ENCODE measurements at regions not wholly inside any gene's neighbourhood (a gene's known extent, or its start where the extent isn't known, plus 50 kb on each side); places are given as distances from the start of the nearest gene placed in this dataset.

DNA sequence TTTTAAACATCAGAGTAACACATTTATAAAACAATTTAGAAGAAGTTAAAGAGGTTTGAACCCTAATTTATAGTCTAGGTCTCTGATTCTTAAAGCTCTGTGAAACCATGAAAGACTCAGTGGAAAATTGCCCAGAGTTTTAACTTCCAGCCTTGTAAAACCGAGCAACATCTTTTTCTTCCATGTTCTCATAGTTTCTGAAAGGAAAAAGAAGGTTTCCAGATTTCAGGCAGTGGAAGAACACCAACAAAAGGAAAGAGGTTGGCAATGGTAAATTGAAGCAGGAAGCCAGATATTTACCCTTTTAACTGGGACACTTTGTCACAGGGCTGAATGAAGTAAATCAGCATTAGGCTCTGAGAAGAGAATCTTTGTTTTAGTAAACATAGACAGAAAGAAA lies 1999.3 kb downstream of the MAT2B start:
- Mint-ChIP-seq H3K27ac (no peak overlapping the region), H3K9me3 (peaks cover 23% of the 10 kb centered on the region), H3K4me1 (peaks cover 24% of the 10 kb centered on the region), H3K4me3 (no peak overlapping the region), H3K27me3 (ENCODE audit: insufficient read depth) (no peaks in the 10 kb centered on the region), H3K36me3 (ENCODE audit: low read depth) (peaks cover 6% of the 10 kb centered on the region)
- Histone ChIP-seq H3K9ac (ENCODE audit: extremely low read depth, low read length, poor library complexity, severe bottlenecking) (no peak overlapping the region), H3K4me1 (ENCODE audit: control insufficient read depth, insufficient read depth, low read length) (no peaks in the 10 kb centered on the region), H3K4me3 (ENCODE audit: low read length) (no peak overlapping the region), H3K36me3 (ENCODE audit: control insufficient read depth, insufficient read depth, low read length) (no peaks in the 10 kb centered on the region), H3K27me3 (ENCODE audit: control insufficient read depth, insufficient read depth, low read length, poor library complexity, severe bottlenecking) (no peaks in the 10 kb centered on the region), H3K9me3 (ENCODE audit: control insufficient read depth, low read length) (peaks cover 39% of the 10 kb centered on the region), H3K27ac (ENCODE audit: low read depth, low read length) (no peak overlapping the region)
- DNase-seq = no peak
- no peak for TF ChIP-seq CTCF (conservative IDR thresholded peaks at IDR 0.05)
- WGBS, 2 experiments (ENCODE audit: insufficient coverage in 1 of 2, insufficient read length in 1 of 2) = 80 to 81% methylated on average over 1 of the region's 1 CpG

- H3K4me1 ChIP-seq (ENCODE audit: control insufficient read depth, insufficient read depth, low read length) = no peaks in the 10 kb centered on the region
- H3K36me3 Mint-ChIP-seq (ENCODE audit: low read depth) = peaks cover 6% of the 10 kb centered on the region
- DNase-seq = no peak
- no peak overlapping the region for H3K4me3 Mint-ChIP-seq
- H3K36me3 ChIP-seq (ENCODE audit: control insufficient read depth, insufficient read depth, low read length) = no peaks in the 10 kb centered on the region
- H3K9me3 Mint-ChIP-seq = peaks cover 23% of the 10 kb centered on the region
- H3K27ac ChIP-seq (ENCODE audit: low read depth, low read length) = no peak overlapping the region
- no peak for TF ChIP-seq CTCF (conservative IDR thresholded peaks at IDR 0.05)
- WGBS, 2 experiments (ENCODE audit: insufficient coverage in 1 of 2, insufficient read length in 1 of 2) = 100% methylated on average over 1 of the region's 1 CpG; no CpG with 5 or more reads in 1 of the 2 experiments
- H3K27me3 ChIP-seq (ENCODE audit: control insufficient read depth, insufficient read depth, low read length, poor library complexity, severe bottlenecking) = no peaks in the 10 kb centered on the region
- peaks cover 39% of the 10 kb centered on the region for H3K9me3 ChIP-seq (ENCODE audit: control insufficient read depth, low read length)
- no peaks in the 10 kb centered on the region for H3K27me3 Mint-ChIP-seq (ENCODE audit: insufficient read depth)
- H3K27ac Mint-ChIP-seq = no peak overlapping the region
- H3K9ac ChIP-seq (ENCODE audit: extremely low read depth, low read length, poor library complexity, severe bottlenecking) = no peak overlapping the region
- H3K4me3 ChIP-seq (ENCODE audit: low read length) = no peak overlapping the region
- peaks cover 15% of the 10 kb centered on the region for H3K4me1 Mint-ChIP-seq
These were observed 2002.9 kb downstream of the MAT2B start for GRCh38 chr5:165508286-165508685.

GRCh38 chr5:165508861-165509260 lies 2003.4 kb downstream of the MAT2B start:
- H3K27me3 ChIP-seq (ENCODE audit: control insufficient read depth, insufficient read depth, low read length, poor library complexity, severe bottlenecking) = no peaks in the 10 kb centered on the region
- Mint-ChIP-seq H3K27me3 (ENCODE audit: insufficient read depth) (no peaks in the 10 kb centered on the region), H3K4me1 (peaks cover 9% of the 10 kb centered on the region), H3K36me3 (ENCODE audit: low read depth) (peaks cover 6% of the 10 kb centered on the region), H3K9me3 (peaks cover 25% of the 10 kb centered on the region), H3K4me3 (no peak overlapping the region), H3K27ac (no peak overlapping the region)
- H3K9me3 ChIP-seq (ENCODE audit: control insufficient read depth, low read length) = peaks cover 44% of the 10 kb centered on the region
- no peak for DNase-seq
- H3K4me1 ChIP-seq (ENCODE audit: control insufficient read depth, insufficient read depth, low read length) = no peaks in the 10 kb centered on the region
- TF ChIP-seq CTCF (conservative IDR thresholded peaks at IDR 0.05) = peak; percentile 45
- H3K36me3 ChIP-seq (ENCODE audit: control insufficient read depth, insufficient read depth, low read length) = no peaks in the 10 kb centered on the region
- H3K9ac ChIP-seq (ENCODE audit: extremely low read depth, low read length, poor library complexity, severe bottlenecking) = no peak overlapping the region
- H3K4me3 ChIP-seq (ENCODE audit: low read length) = no peak overlapping the region
- no peak overlapping the region for H3K27ac ChIP-seq (ENCODE audit: low read depth, low read length)

Measured in endodermal cell (in vitro differentiated cells).